Stimulated activated CD4-positive, alpha-beta T cell treated with anti-CD3 and anti-CD28 coated beads, Interleukin-2, amount 100 ng/mL, for 4 hours (primary cell): ENCODE measurements at regions not wholly inside any gene's neighbourhood (a gene's known extent, or its start where the extent isn't known, plus 50 kb on each side); places are given as distances from the start of the nearest gene placed in this dataset.

Experiments
- DNase-seq: peaks from one replicate; pipeline ENCODE4 v3.0.0-alpha.2; 2020; ENCODE audit warnings: low read depth

DNA sequence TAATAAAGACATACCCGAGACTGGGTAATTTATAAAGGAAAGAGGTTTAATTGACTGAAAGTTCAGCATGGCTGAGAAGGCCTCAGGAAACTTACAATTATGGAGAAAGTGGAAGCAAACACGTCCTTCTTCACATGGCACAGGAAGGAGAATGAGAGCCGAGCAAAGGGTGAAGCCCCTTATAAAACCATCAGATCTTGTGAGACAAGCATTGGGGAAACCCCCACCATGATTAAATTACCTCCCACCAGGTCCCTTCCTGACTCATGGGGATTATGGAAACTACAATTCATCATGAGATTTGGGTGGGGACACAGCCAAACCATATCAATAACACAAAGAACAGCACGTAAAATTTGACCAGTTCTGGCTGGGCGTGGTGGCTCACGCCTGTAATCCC lies 85.6 kb upstream of the ATF7IP start:
- no peak for DNase-seq

DNA sequence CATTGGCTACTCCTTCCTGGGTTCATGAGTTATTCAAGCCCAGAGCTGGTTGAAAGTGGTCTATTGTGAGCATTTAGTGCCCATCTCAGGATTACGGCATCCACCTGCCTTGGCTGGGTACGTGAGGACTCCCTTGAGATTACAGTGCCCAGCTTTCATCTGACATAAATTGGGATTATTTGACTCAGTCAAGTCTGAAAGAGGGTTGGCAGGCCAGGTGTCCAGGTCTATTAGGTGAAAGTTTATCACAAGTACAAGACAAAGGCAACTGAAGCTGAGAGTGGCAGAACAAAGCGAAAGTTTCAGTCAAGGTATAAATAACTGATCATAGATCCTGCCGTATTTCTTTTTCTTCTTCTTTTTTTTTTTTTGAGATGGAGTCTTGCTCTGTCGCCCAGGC lies 84.6 kb upstream of the ATF7IP start:
- DNase-seq, result no peak

DNA sequence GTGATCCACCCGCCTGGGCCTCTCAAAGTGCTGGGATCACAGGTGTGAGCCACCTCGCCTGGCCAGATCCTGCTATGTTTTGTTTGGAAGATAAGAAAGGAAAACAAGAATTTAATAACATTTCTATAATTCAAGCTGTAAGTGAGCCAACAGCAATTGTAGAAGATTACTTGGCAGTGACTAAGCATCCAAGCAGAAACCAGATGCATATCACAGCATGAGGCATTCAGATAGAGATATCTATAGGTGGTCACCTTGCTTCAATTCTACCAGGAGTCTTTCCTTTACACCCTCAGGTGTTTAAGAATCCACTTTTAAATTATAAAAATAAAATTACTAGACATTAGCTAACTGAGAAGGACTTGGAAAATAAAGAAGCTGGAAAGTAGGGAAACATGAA lies 83.9 kb upstream of the ATF7IP start:
- DNase-seq, result no peak

DNA sequence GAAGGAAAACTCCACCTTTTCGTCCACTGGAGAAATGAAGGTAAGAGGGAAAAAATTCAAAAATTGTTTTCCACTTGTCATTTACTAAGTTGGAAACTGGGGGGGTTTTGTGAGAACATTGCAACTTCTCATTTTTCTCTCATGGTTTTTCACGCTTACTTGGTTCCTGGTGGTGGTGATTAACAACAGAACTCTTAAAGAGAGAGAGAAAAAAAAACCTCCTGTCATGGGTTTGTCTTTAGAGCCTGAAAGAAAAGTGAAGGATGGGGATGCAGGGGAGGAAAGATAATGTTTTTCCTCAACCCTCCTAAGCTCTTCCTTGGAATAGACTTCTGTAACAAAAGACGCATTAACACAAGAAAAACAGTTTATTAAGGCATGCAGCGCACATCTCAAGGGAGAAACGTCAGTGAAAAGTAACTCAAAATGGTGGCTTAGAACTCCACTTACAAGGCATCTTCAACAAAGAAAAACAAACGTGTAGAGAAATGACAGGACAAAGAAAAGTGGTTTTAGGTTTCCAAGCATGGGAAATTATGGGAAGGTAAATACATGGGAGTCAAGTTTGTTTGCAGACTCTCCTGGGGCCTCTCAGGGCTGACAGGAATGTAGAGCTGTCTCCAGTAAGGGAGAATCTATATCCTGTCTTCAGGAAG lies 81.9 kb upstream of the ATF7IP start:
- DNase-seq, result no peak

DNA sequence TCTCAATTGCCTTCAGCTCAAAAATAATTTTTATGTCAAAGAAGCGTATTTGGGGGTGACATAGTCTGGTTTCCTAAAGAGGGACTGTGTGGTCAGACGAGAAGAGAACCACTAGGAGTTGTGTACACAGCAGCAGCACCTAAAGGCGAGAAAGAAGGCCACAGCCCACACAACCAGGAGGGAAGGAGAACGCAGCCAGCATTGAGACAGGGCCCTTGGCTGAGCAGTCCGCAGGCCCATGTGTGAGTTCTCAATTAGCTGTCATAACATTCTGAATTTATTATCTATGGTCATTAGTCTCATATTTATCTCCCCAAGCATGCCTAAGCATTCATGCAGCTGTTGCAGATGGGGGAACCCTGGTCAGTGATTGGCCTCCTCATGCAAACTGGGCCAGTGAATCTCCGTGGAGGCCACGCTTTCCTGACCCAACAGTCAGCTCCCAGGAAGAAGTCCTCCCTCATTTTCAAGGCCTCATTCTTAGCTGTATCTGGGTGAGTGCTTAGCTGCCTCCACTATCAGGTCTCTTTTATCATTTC lies 81.2 kb upstream of the ATF7IP start:
- no peak for DNase-seq

DNA sequence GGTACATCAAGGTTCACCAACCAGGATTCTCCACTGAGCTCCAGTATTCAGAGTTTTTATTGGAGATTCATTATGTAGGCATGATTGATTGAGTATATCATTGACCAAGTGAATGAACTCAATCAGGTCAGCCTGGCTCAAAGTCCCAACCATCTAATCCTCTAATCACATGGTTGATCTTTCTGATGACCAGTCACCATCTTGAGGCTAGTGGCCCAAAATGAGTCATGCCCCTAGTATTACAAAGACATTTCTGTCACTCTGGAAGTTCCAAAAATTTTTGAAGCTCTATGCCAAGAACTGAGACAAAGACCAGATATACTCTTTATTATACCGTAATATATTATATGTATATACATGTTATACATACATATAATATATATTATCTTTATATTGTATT lies 75.9 kb upstream of the ATF7IP start:
- DNase-seq, result no peak

DNA sequence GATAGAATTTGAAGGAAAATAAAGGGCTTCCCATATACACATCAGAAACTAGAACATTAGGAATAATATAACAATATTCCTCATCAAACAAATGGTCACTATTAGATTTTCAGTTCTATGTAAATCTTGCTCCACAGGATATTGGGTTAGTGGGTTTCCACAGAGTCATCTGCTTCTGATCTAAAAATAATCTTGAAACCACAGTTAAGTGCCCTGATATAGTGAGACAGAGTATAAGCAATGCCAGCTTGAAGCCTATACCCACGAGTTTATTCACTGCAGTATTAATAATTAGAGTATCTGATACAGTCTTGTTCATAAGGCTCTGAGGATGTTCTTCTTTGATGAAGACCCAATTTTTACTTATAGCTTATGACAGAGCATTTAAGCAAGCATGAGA lies 74.5 kb upstream of the ATF7IP start:
- DNase-seq, result no peak

DNA sequence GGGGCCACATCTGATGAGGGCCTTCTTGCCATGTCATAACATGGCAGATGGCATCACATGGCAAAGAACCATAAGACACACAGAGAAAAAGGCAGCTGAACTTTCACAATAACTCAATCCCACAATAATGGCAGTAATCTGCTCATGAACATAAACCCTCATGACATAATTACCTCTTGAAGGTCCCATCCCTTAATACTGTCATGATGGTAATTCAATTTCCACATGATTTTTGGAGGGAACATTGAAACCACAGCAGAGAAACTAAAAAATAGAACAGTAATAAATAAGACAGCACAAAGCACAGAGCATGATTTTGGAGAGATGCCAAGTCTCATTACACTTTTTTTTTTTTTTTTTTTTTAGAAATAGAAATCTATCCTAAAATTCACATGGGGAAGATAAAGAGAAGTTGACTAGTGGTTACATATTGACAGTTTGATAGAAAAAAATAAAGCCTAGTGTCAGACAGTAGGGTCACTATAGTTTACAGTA lies 61.8 kb upstream of the ATF7IP start:
- no peak for DNase-seq

DNA sequence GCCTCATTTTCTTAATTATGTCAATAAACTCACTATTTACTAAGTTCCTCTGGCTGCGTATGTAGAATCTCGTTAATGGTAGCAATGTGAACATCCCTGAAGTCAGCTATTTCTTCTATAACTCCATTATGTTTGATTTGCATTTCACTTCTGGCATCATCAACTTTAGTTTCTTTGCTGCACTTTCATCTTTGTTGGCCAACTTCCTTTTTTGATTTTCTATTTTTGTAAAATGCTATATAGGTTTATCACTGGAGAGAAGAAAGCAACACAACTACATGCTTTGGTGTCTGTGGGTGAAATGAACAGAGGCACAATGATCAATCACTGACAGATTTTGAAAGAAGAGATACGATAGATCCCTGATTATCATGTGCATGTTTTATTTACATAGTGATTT lies 58.5 kb upstream of the ATF7IP start:
- no peak for DNase-seq

DNA sequence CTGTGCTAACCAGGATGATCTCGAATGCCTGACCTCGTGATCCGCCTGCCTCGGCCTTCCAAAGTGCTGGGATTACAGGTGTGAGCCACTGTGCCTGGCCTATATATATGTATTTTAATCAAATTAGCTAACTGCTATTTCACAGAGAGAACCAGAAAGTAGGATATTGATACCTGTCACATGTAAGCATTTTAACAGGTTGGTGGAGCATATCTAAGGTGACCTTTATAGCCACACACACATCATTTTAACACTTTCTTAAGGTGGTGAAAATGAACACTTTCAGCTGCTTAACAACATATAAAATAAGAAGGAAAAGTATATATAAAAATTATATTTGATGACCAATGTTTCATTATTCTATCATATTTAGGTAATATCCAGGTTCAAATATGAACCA lies 57.0 kb upstream of the ATF7IP start:
- DNase-seq, result no peak

DNA sequence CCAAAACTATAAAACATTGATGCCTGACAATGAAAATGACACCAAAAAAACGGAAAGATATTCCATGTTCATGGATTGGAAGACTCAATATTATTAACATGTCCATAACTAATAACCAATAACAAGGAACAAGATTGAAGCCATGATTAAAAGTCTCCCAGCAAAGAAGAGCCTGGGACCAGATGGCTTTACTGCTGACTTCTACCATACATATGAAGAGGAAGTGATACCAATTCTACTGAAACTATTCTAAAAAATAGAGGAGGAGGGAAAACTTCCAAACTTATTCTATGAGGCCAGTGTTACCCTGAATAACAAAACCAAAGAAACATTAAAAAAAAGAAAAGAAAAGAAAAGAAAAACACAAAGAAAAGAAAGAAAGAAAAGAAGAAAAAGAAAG lies 54.6 kb upstream of the ATF7IP start:
- no peak for DNase-seq

DNA sequence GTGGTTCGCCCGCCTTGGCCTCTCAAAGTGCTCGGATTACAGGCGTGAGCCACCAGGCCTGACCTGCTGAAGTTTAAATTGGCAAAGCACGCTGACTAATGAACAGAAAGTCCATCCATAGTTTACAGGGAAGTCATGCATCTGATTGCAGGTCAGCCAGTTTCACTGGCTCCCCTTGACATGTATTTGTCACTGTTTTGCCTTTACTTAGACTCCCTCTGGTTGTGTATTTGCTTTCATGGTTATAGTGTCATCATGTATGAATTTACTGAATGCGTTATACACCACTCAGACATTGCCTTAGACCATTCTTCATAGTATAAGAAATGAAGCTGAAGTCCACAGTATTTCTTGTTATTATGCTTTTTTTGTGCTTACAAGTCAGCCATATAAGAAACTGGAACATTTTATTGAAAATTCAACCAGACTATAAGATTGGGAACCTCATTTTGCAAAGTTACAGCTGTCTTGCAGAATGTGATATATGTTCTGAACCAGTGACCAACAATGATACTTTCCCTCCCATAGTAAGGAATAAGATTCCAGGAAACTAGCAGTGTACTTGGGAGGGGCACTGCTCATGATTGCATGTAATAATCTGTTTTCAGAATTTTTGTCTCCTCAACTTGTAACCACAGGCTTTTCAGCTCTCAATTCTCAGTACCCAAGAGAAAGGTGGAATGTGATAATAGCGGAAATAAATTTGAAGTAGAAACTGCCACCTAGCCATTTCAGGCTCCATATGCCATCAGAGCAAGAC lies 51.9 kb upstream of the ATF7IP start:
- no peak for DNase-seq

DNA sequence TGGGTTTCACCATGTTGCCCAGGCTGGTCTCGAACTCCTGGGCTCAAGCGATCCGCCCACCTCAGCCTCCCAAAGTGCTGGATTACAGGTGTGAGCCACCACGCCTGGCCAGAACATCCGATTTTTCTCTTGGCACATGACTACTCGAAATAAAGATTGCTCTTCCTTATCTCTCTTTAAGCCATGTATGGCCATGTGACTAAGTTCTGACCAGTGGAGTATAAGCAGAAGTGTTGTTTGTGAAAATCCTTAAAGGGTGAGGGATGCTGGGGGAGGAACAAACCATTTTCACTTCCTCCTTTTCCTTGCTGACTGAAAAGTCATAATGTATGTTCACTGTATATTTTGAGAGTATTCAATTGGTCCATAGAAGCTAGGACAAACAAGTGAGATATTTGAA lies 50.7 kb upstream of the ATF7IP start:
- no peak for DNase-seq

DNA sequence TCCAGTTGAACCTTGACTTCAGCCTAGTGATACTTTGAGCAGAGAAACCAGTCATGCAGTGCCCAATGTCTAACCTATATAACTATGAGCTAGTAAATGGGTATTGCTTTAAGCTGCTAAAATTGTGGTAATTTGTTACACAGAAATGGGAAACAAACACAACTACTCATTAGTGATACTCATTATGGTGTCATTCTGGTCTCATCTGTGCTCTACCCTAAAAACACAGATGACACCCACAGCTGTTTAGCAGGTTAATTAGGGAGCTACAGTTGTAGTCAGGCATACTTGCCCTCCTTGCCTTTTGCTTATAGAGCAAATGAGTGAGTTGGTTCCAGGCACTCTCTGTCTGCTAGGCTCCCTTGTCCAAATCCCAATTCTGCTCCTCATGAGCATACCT lies 50.0 kb upstream of the ATF7IP start:
- no peak for DNase-seq
